Mesendoderm (in vitro differentiated cells): ENCODE measurements at regions not wholly inside any gene's neighbourhood (a gene's known extent, or its start where the extent isn't known, plus 50 kb on each side); places are given as distances from the start of the nearest gene placed in this dataset.

ENCODE experiments used
- DNase-seq: peaks from one replicate; pipeline ENCODE4 v3.0.0; 2013
- H2AK5ac ChIP-seq: 2 replicates; pipeline ENCODE4 v1.6.1; 2013; ENCODE audit warnings: low read length, inconsistent platforms
- H2BK120ac ChIP-seq: 2 replicates; pipeline ENCODE4 v1.6.1; 2013; ENCODE audit warnings: low read depth, mild to moderate bottlenecking, low read length, moderate library complexity, mixed read lengths
- H2BK15ac ChIP-seq: replicated peaks from 2 replicates; pipeline ENCODE4 v1.6.1; 2013; ENCODE audit warnings: low read depth, mild to moderate bottlenecking, moderate library complexity
- H2BK5ac ChIP-seq: 2 replicates; pipeline ENCODE4 v1.6.1; 2013; ENCODE audit warnings: low read length, inconsistent platforms
- H3K18ac ChIP-seq: 2 replicates; pipeline ENCODE4 v1.6.1; 2013; ENCODE audit warnings: mild to moderate bottlenecking, low read length, mixed read lengths
- H3K23ac ChIP-seq: one replicate; pipeline ENCODE4 v1.6.1; 2013; ENCODE audit warnings: low read length
- H3K27ac ChIP-seq: 2 replicates; pipeline ENCODE4 v1.5.1; 2013; ENCODE audit warnings: low read depth, mild to moderate bottlenecking, inconsistent platforms, low read length, moderate library complexity
- H3K27me3 ChIP-seq: 2 replicates; pipeline ENCODE4 v1.6.1; 2013; ENCODE audit warnings: low read length, control low read depth, mild to moderate bottlenecking, inconsistent platforms; ENCODE audit not compliant: insufficient read depth, poor library complexity
- H3K36me3 ChIP-seq: 2 replicates; pipeline ENCODE4 v1.6.1; 2013; ENCODE audit warnings: low read length, inconsistent platforms; ENCODE audit not compliant: control insufficient read depth, insufficient read depth
- H3K4ac ChIP-seq: one replicate; pipeline ENCODE4 v1.6.1; 2013; ENCODE audit warnings: low read depth, mild to moderate bottlenecking, low read length, moderate library complexity
- H3K4me1 ChIP-seq: 2 replicates; pipeline ENCODE4 v1.6.1; 2013; ENCODE audit warnings: low read depth, low read length, inconsistent platforms; ENCODE audit not compliant: control insufficient read depth
- H3K4me2 ChIP-seq: 2 replicates; pipeline ENCODE4 v1.6.1; 2013; ENCODE audit warnings: low read length
- H3K4me3 ChIP-seq: 2 replicates; pipeline ENCODE4 v1.5.1; 2013; ENCODE audit warnings: mild to moderate bottlenecking, low read length
- H3K56ac ChIP-seq: one replicate; pipeline ENCODE4 v1.6.1; 2013; ENCODE audit warnings: low read length
- H3K79me1 ChIP-seq: 2 replicates; pipeline ENCODE4 v1.6.1; 2013; ENCODE audit warnings: low read length, inconsistent platforms
- H3K79me2 ChIP-seq: 2 replicates; pipeline ENCODE4 v1.6.1; 2013; ENCODE audit warnings: mild to moderate bottlenecking, low read length; ENCODE audit not compliant: control insufficient read depth, insufficient read depth
- H3K9ac ChIP-seq: 2 replicates; pipeline ENCODE4 v1.6.1; 2013; ENCODE audit warnings: low read length, inconsistent platforms
- H4K5ac ChIP-seq: one replicate; pipeline ENCODE4 v1.6.1; 2013; ENCODE audit warnings: low read length
- H4K8ac ChIP-seq: one replicate; pipeline ENCODE4 v1.6.1; 2013; ENCODE audit warnings: low read depth, mild to moderate bottlenecking, control low read depth, low read length, moderate library complexity
- WGBS: extraction: QIAGEN DNeasy Blood & Tissue Kit; methylation state at CpG from one replicate; pipeline ENCODE4 v1.1.7; 2013; ENCODE audit warnings: low lambda C conversion rate, missing lambda C conversion rate; ENCODE audit not compliant: insufficient coverage; ENCODE audit errors: extremely low coverage; 5-methylcytosine and 5-hydroxymethylcytosine counted together

GRCh38 chr11:70525466-70525865 lies 127.1 kb downstream of the CTTN start:
- H3K4me3 ChIP-seq, result no peak overlapping the region
- H2AK5ac ChIP-seq, result no peak overlapping the region
- H3K27me3 ChIP-seq, result no peaks in the 10 kb centered on the region
- H3K18ac ChIP-seq, result no peak overlapping the region
- H2BK120ac ChIP-seq, result no peak overlapping the region
- DNase-seq, result no peak
- peak overlapping the region; percentile 6 for H3K56ac ChIP-seq
- WGBS, result no CpG with 5 or more reads among the region's 7 CpGs
- no peak overlapping the region for H3K23ac ChIP-seq
- H2BK5ac ChIP-seq, result no peak overlapping the region
- no peak overlapping the region for H3K27ac ChIP-seq
- H3K4me2 ChIP-seq, result no peak overlapping the region
- peak overlapping the region; percentile 40 for H3K4ac ChIP-seq
- no peak overlapping the region for H4K5ac ChIP-seq
- H3K36me3 ChIP-seq, result no peaks in the 10 kb centered on the region
- H3K4me1 ChIP-seq, result peaks cover 8% of the 10 kb centered on the region
- H3K9ac ChIP-seq, result no peak overlapping the region
- H4K8ac ChIP-seq, result no peak overlapping the region
- H3K79me1 ChIP-seq, result no peaks in the 10 kb centered on the region
- H2BK15ac ChIP-seq, result no peak overlapping the region
- no peaks in the 10 kb centered on the region for H3K79me2 ChIP-seq

GRCh38 chr11:70526116-70527045 lies 128.1 kb downstream of the CTTN start:
- Histone ChIP-seq H3K4me2 (no peak overlapping the region), H2BK120ac (no peak overlapping the region), H3K36me3 (no peaks in the 10 kb centered on the region), H3K79me1 (no peaks in the 10 kb centered on the region), H3K56ac (no peak overlapping the region), H3K27ac (no peak overlapping the region), H3K23ac (no peak overlapping the region), H3K9ac (no peak overlapping the region), H3K4ac (no peak overlapping the region), H2BK5ac (no peak overlapping the region), H3K4me3 (no peak overlapping the region), H2AK5ac (no peak overlapping the region), H3K18ac (no peak overlapping the region), H4K8ac (no peak overlapping the region), H3K79me2 (no peaks in the 10 kb centered on the region), H3K4me1 (peaks cover 8% of the 10 kb centered on the region), H3K27me3 (no peaks in the 10 kb centered on the region), H4K5ac (no peak overlapping the region), H2BK15ac (no peak overlapping the region)
- DNase-seq, result no peak
- no CpG with 5 or more reads among the region's 24 CpGs for WGBS

GRCh38 chr11:70527046-70527395 lies 128.7 kb downstream of the CTTN start:
- H3K79me2 ChIP-seq, result no peaks in the 10 kb centered on the region
- no peak overlapping the region for H2BK5ac ChIP-seq
- H3K4me1 ChIP-seq, result peaks cover 11% of the 10 kb centered on the region
- H3K4ac ChIP-seq, result no peak overlapping the region
- H4K8ac ChIP-seq, result no peak overlapping the region
- H2BK15ac ChIP-seq, result no peak overlapping the region
- H2AK5ac ChIP-seq, result no peak overlapping the region
- H3K27ac ChIP-seq, result no peak overlapping the region
- H3K56ac ChIP-seq, result peak overlapping the region; percentile 32
- no peak overlapping the region for H3K23ac ChIP-seq
- no peak overlapping the region for H3K4me3 ChIP-seq
- no CpG with 5 or more reads among the region's 7 CpGs for WGBS
- no peak for DNase-seq
- no peak overlapping the region for H3K4me2 ChIP-seq
- no peak overlapping the region for H3K9ac ChIP-seq
- no peaks in the 10 kb centered on the region for H3K36me3 ChIP-seq
- no peak overlapping the region for H4K5ac ChIP-seq
- H3K18ac ChIP-seq, result no peak overlapping the region
- H2BK120ac ChIP-seq, result no peak overlapping the region
- H3K27me3 ChIP-seq, result no peaks in the 10 kb centered on the region
- H3K79me1 ChIP-seq, result no peaks in the 10 kb centered on the region

GRCh38 chr11:70527429-70528045 lies 129.2 kb downstream of the CTTN start:
- Histone ChIP-seq H3K4me1 (peaks cover 14% of the 10 kb centered on the region), H3K9ac (no peak overlapping the region), H3K27me3 (no peaks in the 10 kb centered on the region), H3K79me2 (no peaks in the 10 kb centered on the region), H2BK15ac (no peak overlapping the region), H3K4ac (no peak overlapping the region), H2AK5ac (no peak overlapping the region), H3K23ac (no peak overlapping the region), H3K79me1 (no peaks in the 10 kb centered on the region), H3K18ac (no peak overlapping the region), H3K27ac (no peak overlapping the region), H4K5ac (no peak overlapping the region), H4K8ac (no peak overlapping the region), H2BK5ac (no peak overlapping the region), H2BK120ac (no peak overlapping the region), H3K56ac (no peak overlapping the region), H3K4me2 (no peak overlapping the region), H3K4me3 (no peak overlapping the region), H3K36me3 (no peaks in the 10 kb centered on the region)
- WGBS, result no CpG with 5 or more reads among the region's 10 CpGs
- no peak for DNase-seq

GRCh38 chr11:70528046-70528793 lies 129.9 kb downstream of the CTTN start:
- Histone ChIP-seq H3K79me1 (no peaks in the 10 kb centered on the region), H2BK5ac (no peak overlapping the region), H3K4me2 (no peak overlapping the region), H3K23ac (no peak overlapping the region), H2AK5ac (no peak overlapping the region), H2BK15ac (no peak overlapping the region), H3K36me3 (no peaks in the 10 kb centered on the region), H3K4me3 (no peak overlapping the region), H3K18ac (no peak overlapping the region), H3K27me3 (no peaks in the 10 kb centered on the region), H3K56ac (no peak overlapping the region), H3K79me2 (no peaks in the 10 kb centered on the region), H2BK120ac (no peak overlapping the region), H3K9ac (no peak overlapping the region), H3K27ac (no peak overlapping the region), H4K8ac (no peak overlapping the region), H4K5ac (no peak overlapping the region), H3K4me1 (peaks cover 14% of the 10 kb centered on the region), H3K4ac (no peak overlapping the region)
- no CpG with 5 or more reads among the region's 33 CpGs for WGBS
- no peak for DNase-seq
